RWPE2 (cell line): ENCODE measurements at regions not wholly inside any gene's neighbourhood (a gene's known extent, or its start where the extent isn't known, plus 50 kb on each side); places are given as distances from the start of the nearest gene placed in this dataset.
"Not testable (repeated sequence)": the region's sequence is repeated elsewhere in the genome, so short reads cannot be mapped to it uniquely, and the experiment has no call there.

ENCODE experiments used
- ATAC-seq: fragments of 200-7000 bp; cut with Tn5 transposase; 3 replicates; pipeline ENCODE4 v1.9.1; 2021; ENCODE audit warnings: low read depth
- DNase-seq: peaks from one replicate; pipeline ENCODE4 v3.0.0-alpha.2; 2020; ENCODE audit warnings: low spot score
- H3K27ac ChIP-seq: fragments of 450-650 bp; 2 replicates; pipeline ENCODE4 v1.5.1; 2017; ENCODE audit warnings: mild to moderate bottlenecking; ENCODE audit not compliant: poor library complexity, severe bottlenecking
- H3K27me3 ChIP-seq: fragments of 250-450 bp; sonication (Bioruptor Pico); 2 replicates; pipeline ENCODE4 v1.5.1; 2021; ENCODE audit warnings: mild to moderate bottlenecking, moderate library complexity; ENCODE audit not compliant: insufficient read depth, poor library complexity, severe bottlenecking
- H3K36me3 ChIP-seq: fragments of 250-450 bp; sonication (Bioruptor Pico); 2 replicates; pipeline ENCODE4 v1.5.1; 2020; ENCODE audit warnings: low read depth, mild to moderate bottlenecking, moderate library complexity
- H3K4me1 ChIP-seq: fragments of 250-450 bp; sonication (Bioruptor Pico); 2 replicates; pipeline ENCODE4 v1.5.1; 2021; ENCODE audit warnings: mild to moderate bottlenecking, moderate library complexity; ENCODE audit not compliant: insufficient read depth, poor library complexity, severe bottlenecking
- H3K4me3 ChIP-seq: fragments of 250-450 bp; sonication (Bioruptor Pico); 2 replicates; pipeline ENCODE4 v1.5.1; 2021; ENCODE audit warnings: mild to moderate bottlenecking, moderate library complexity; ENCODE audit not compliant: severe bottlenecking
- H3K9me3 ChIP-seq: fragments of 250-450 bp; sonication (Bioruptor Pico); 2 replicates; pipeline ENCODE4 v1.5.1; 2021; ENCODE audit warnings: mild to moderate bottlenecking, moderate library complexity; ENCODE audit not compliant: severe bottlenecking
- CTCF ChIP-seq: fragments of 450-650 bp; IDR thresholded peaks from one replicate; pipeline ENCODE4 v1.5.1; 2017; ENCODE audit warnings: mild to moderate bottlenecking, moderate library complexity; ENCODE audit not compliant: poor library complexity, severe bottlenecking

GRCh38 chr12:31199476-31199875, 125.8 kb downstream of the DDX11 start:
- not testable (repeated sequence) for H3K4me3 ChIP-seq, H3K27ac ChIP-seq, ATAC-seq, H3K9me3 ChIP-seq, DNase-seq, H3K36me3 ChIP-seq, H3K27me3 ChIP-seq, H3K4me1 ChIP-seq

- H3K9me3 ChIP-seq: no peaks in the 10 kb centered on the region
- H3K4me1 ChIP-seq: peaks cover 12% of the 10 kb centered on the region
- no peaks in the 10 kb centered on the region for H3K36me3 ChIP-seq
- no peaks in the 10 kb centered on the region for H3K27me3 ChIP-seq
- no peak for TF ChIP-seq CTCF
- no peak overlapping the region for H3K27ac ChIP-seq
- no peak overlapping the region for H3K4me3 ChIP-seq
- DNase-seq (no peak), ATAC-seq (no peak)
Observed at GRCh38 chr12:31201382-31201781, 124.6 kb downstream of the SINHCAF start.

- DNase-seq (no peak), ATAC-seq (peak; percentile 44; the same call in 2 of the 3 replicates)
- H3K27me3 ChIP-seq: no peaks in the 10 kb centered on the region
- H3K36me3 ChIP-seq: no peaks in the 10 kb centered on the region
- no peak for TF ChIP-seq CTCF
- H3K4me3 ChIP-seq: no peak overlapping the region
- peaks cover 17% of the 10 kb centered on the region for H3K4me1 ChIP-seq
- H3K27ac ChIP-seq: no peak overlapping the region
- H3K9me3 ChIP-seq: no peaks in the 10 kb centered on the region
Observed at GRCh38 chr12:31203261-31203660, 122.7 kb downstream of the SINHCAF start.

GRCh38 chr12:31205054-31205453, 120.9 kb downstream of the SINHCAF start:
- no peaks in the 10 kb centered on the region for H3K9me3 ChIP-seq
- H3K27me3 ChIP-seq: no peaks in the 10 kb centered on the region
- no peak for TF ChIP-seq CTCF
- H3K4me3 ChIP-seq: no peak overlapping the region
- peaks cover 17% of the 10 kb centered on the region for H3K4me1 ChIP-seq
- ATAC-seq: 0 out of 3 replicates have a peak, but pooled peaks have one; percentile 19
- no peaks in the 10 kb centered on the region for H3K36me3 ChIP-seq
- no peak overlapping the region for H3K27ac ChIP-seq
- no peak for DNase-seq

- H3K27me3 ChIP-seq: no peaks in the 10 kb centered on the region
- H3K4me1 ChIP-seq: peaks cover 17% of the 10 kb centered on the region
- TF ChIP-seq CTCF: no peak
- H3K4me3 ChIP-seq: no peak overlapping the region
- DNase-seq (no peak), ATAC-seq (peak; percentile 84)
- no peaks in the 10 kb centered on the region for H3K9me3 ChIP-seq
- no peak overlapping the region for H3K27ac ChIP-seq
- H3K36me3 ChIP-seq: no peaks in the 10 kb centered on the region
Observed at GRCh38 chr12:31206038-31206670, 119.8 kb downstream of the SINHCAF start.
